ENCODE measurements at regions not wholly inside any gene's neighbourhood (a gene's known extent, or its start where the extent isn't known, plus 50 kb on each side); places are given as distances from the start of the nearest gene placed in this dataset.

- Histone ChIP-seq H3K27me3 (ENCODE audit: control insufficient read depth in 2 of 2, insufficient read depth in 2 of 2, low read length in 2 of 2) (no peaks in the 10 kb centered on the region), H3K4me3 (ENCODE audit: low read length in 2 of 2) (no peak overlapping the region), H3K4me1 (ENCODE audit: control insufficient read depth in 2 of 2, insufficient read depth in 2 of 2, low read length in 2 of 2) (no peaks in the 10 kb centered on the region), H3K9ac (ENCODE audit: low read depth in 1 of 2, low read length in 2 of 2) (no peak overlapping the region), H3K9me3 (ENCODE audit: control insufficient read depth in 2 of 2, low read length in 2 of 2) (peaks cover 0 to 2% of the 10 kb centered on the region in 2 donors), H3K36me3 (ENCODE audit: control insufficient read depth in 2 of 2, insufficient read depth in 2 of 2, low read length in 2 of 2) (no peaks in the 10 kb centered on the region), H3K27ac (ENCODE audit: low read depth in 2 of 2, low read length in 2 of 2) (no peak overlapping the region)
Observed at GRCh38 chr3:29077356-29077755, 203.5 kb upstream of the RBMS3 start.

- H3K4me1 ChIP-seq (ENCODE audit: control insufficient read depth in 2 of 2, insufficient read depth in 2 of 2, low read length in 2 of 2), result no peaks in the 10 kb centered on the region
- no peak overlapping the region for H3K4me3 ChIP-seq (ENCODE audit: low read length in 2 of 2)
- H3K27ac ChIP-seq (ENCODE audit: low read depth in 2 of 2, low read length in 2 of 2), result no peak overlapping the region
- no peaks in the 10 kb centered on the region for H3K36me3 ChIP-seq (ENCODE audit: control insufficient read depth in 2 of 2, insufficient read depth in 2 of 2, low read length in 2 of 2)
- no peak overlapping the region for H3K9ac ChIP-seq (ENCODE audit: low read depth in 1 of 2, low read length in 2 of 2)
- H3K9me3 ChIP-seq (ENCODE audit: control insufficient read depth in 2 of 2, low read length in 2 of 2), result peaks cover 0 to 2% of the 10 kb centered on the region in 2 donors
- no peaks in the 10 kb centered on the region for H3K27me3 ChIP-seq (ENCODE audit: control insufficient read depth in 2 of 2, insufficient read depth in 2 of 2, low read length in 2 of 2)
Observed at GRCh38 chr3:29079358-29079757, 201.5 kb upstream of the RBMS3 start.

- no peaks in the 10 kb centered on the region for H3K4me1 ChIP-seq (ENCODE audit: control insufficient read depth in 2 of 2, insufficient read depth in 2 of 2, low read length in 2 of 2)
- H3K9ac ChIP-seq (ENCODE audit: low read depth in 1 of 2, low read length in 2 of 2), result no peak overlapping the region
- H3K4me3 ChIP-seq (ENCODE audit: low read length in 2 of 2), result no peak overlapping the region
- no peaks in the 10 kb centered on the region for H3K36me3 ChIP-seq (ENCODE audit: control insufficient read depth in 2 of 2, insufficient read depth in 2 of 2, low read length in 2 of 2)
- no peak overlapping the region for H3K27ac ChIP-seq (ENCODE audit: low read depth in 2 of 2, low read length in 2 of 2)
- peaks cover 0 to 2% of the 10 kb centered on the region in 2 donors for H3K9me3 ChIP-seq (ENCODE audit: control insufficient read depth in 2 of 2, low read length in 2 of 2)
- no peaks in the 10 kb centered on the region for H3K27me3 ChIP-seq (ENCODE audit: control insufficient read depth in 2 of 2, insufficient read depth in 2 of 2, low read length in 2 of 2)
Observed at GRCh38 chr3:29080967-29081366, 199.9 kb upstream of the RBMS3 start.

- no peaks in the 10 kb centered on the region for H3K4me1 ChIP-seq (ENCODE audit: control insufficient read depth in 2 of 2, insufficient read depth in 2 of 2, low read length in 2 of 2)
- no peak overlapping the region for H3K27ac ChIP-seq (ENCODE audit: low read depth in 2 of 2, low read length in 2 of 2)
- peaks cover 0 to 2% of the 10 kb centered on the region in 2 donors for H3K9me3 ChIP-seq (ENCODE audit: control insufficient read depth in 2 of 2, low read length in 2 of 2)
- H3K36me3 ChIP-seq (ENCODE audit: control insufficient read depth in 2 of 2, insufficient read depth in 2 of 2, low read length in 2 of 2), result no peaks in the 10 kb centered on the region
- no peaks in the 10 kb centered on the region for H3K27me3 ChIP-seq (ENCODE audit: control insufficient read depth in 2 of 2, insufficient read depth in 2 of 2, low read length in 2 of 2)
- H3K4me3 ChIP-seq (ENCODE audit: low read length in 2 of 2), result no peak overlapping the region
- H3K9ac ChIP-seq (ENCODE audit: low read depth in 1 of 2, low read length in 2 of 2), result no peak overlapping the region
Observed at GRCh38 chr3:29083081-29083480, 197.8 kb upstream of the RBMS3 start.

- Histone ChIP-seq H3K27me3 (ENCODE audit: control insufficient read depth in 2 of 2, insufficient read depth in 2 of 2, low read length in 2 of 2) (no peaks in the 10 kb centered on the region), H3K27ac (ENCODE audit: low read depth in 2 of 2, low read length in 2 of 2) (no peak overlapping the region), H3K9me3 (ENCODE audit: control insufficient read depth in 2 of 2, low read length in 2 of 2) (peaks cover 0 to 2% of the 10 kb centered on the region in 2 donors), H3K4me1 (ENCODE audit: control insufficient read depth in 2 of 2, insufficient read depth in 2 of 2, low read length in 2 of 2) (no peaks in the 10 kb centered on the region), H3K4me3 (ENCODE audit: low read length in 2 of 2) (no peak overlapping the region), H3K9ac (ENCODE audit: low read depth in 1 of 2, low read length in 2 of 2) (no peak overlapping the region), H3K36me3 (ENCODE audit: control insufficient read depth in 2 of 2, insufficient read depth in 2 of 2, low read length in 2 of 2) (no peaks in the 10 kb centered on the region)
Observed at GRCh38 chr3:29083676-29084075, 197.2 kb upstream of the RBMS3 start.

- no peak overlapping the region for H3K4me3 ChIP-seq (ENCODE audit: low read length in 2 of 2)
- H3K27me3 ChIP-seq (ENCODE audit: control insufficient read depth in 2 of 2, insufficient read depth in 2 of 2, low read length in 2 of 2), result no peaks in the 10 kb centered on the region
- H3K9ac ChIP-seq (ENCODE audit: low read depth in 1 of 2, low read length in 2 of 2), result no peak overlapping the region
- no peaks in the 10 kb centered on the region for H3K9me3 ChIP-seq (ENCODE audit: control insufficient read depth in 2 of 2, low read length in 2 of 2)
- no peaks in the 10 kb centered on the region for H3K36me3 ChIP-seq (ENCODE audit: control insufficient read depth in 2 of 2, insufficient read depth in 2 of 2, low read length in 2 of 2)
- no peaks in the 10 kb centered on the region for H3K4me1 ChIP-seq (ENCODE audit: control insufficient read depth in 2 of 2, insufficient read depth in 2 of 2, low read length in 2 of 2)
- H3K27ac ChIP-seq (ENCODE audit: low read depth in 2 of 2, low read length in 2 of 2), result no peak overlapping the region
Observed at GRCh38 chr3:29088579-29088978, 192.3 kb upstream of the RBMS3 start.

GRCh38 chr3:29090912-29091597 lies 189.8 kb upstream of the RBMS3 start:
- Histone ChIP-seq H3K27me3 (ENCODE audit: control insufficient read depth in 2 of 2, insufficient read depth in 2 of 2, low read length in 2 of 2) (no peaks in the 10 kb centered on the region), H3K36me3 (ENCODE audit: control insufficient read depth in 2 of 2, insufficient read depth in 2 of 2, low read length in 2 of 2) (no peaks in the 10 kb centered on the region), H3K4me3 (ENCODE audit: low read length in 2 of 2) (no peak overlapping the region), H3K9ac (ENCODE audit: low read depth in 1 of 2, low read length in 2 of 2) (no peak overlapping the region), H3K9me3 (ENCODE audit: control insufficient read depth in 2 of 2, low read length in 2 of 2) (no peaks in the 10 kb centered on the region), H3K27ac (ENCODE audit: low read depth in 2 of 2, low read length in 2 of 2) (no peak overlapping the region), H3K4me1 (ENCODE audit: control insufficient read depth in 2 of 2, insufficient read depth in 2 of 2, low read length in 2 of 2) (no peaks in the 10 kb centered on the region)

GRCh38 chr3:29091599-29092189 lies 189.2 kb upstream of the RBMS3 start:
- H3K4me3 ChIP-seq (ENCODE audit: low read length in 2 of 2), result no peak overlapping the region

GRCh38 chr3:29092348-29092747 lies 188.5 kb upstream of the RBMS3 start:
- no peaks in the 10 kb centered on the region for H3K36me3 ChIP-seq (ENCODE audit: control insufficient read depth in 2 of 2, insufficient read depth in 2 of 2, low read length in 2 of 2)
- no peaks in the 10 kb centered on the region for H3K27me3 ChIP-seq (ENCODE audit: control insufficient read depth in 2 of 2, insufficient read depth in 2 of 2, low read length in 2 of 2)
- no peak overlapping the region for H3K4me3 ChIP-seq (ENCODE audit: low read length in 2 of 2)
- no peak overlapping the region for H3K27ac ChIP-seq (ENCODE audit: low read depth in 2 of 2, low read length in 2 of 2)
- H3K4me1 ChIP-seq (ENCODE audit: control insufficient read depth in 2 of 2, insufficient read depth in 2 of 2, low read length in 2 of 2), result no peaks in the 10 kb centered on the region
- no peak overlapping the region for H3K9ac ChIP-seq (ENCODE audit: low read depth in 1 of 2, low read length in 2 of 2)
- no peaks in the 10 kb centered on the region for H3K9me3 ChIP-seq (ENCODE audit: control insufficient read depth in 2 of 2, low read length in 2 of 2)

More at GRCh38 chr3:29091599-29092189, 189.2 kb upstream of the RBMS3 start:
- H3K36me3 ChIP-seq (ENCODE audit: control insufficient read depth in 2 of 2, insufficient read depth in 2 of 2, low read length in 2 of 2), result no peaks in the 10 kb centered on the region
- H3K4me1 ChIP-seq (ENCODE audit: control insufficient read depth in 2 of 2, insufficient read depth in 2 of 2, low read length in 2 of 2), result no peaks in the 10 kb centered on the region
- H3K9ac ChIP-seq (ENCODE audit: low read depth in 1 of 2, low read length in 2 of 2), result no peak overlapping the region
- no peaks in the 10 kb centered on the region for H3K27me3 ChIP-seq (ENCODE audit: control insufficient read depth in 2 of 2, insufficient read depth in 2 of 2, low read length in 2 of 2)
- no peaks in the 10 kb centered on the region for H3K9me3 ChIP-seq (ENCODE audit: control insufficient read depth in 2 of 2, low read length in 2 of 2)
- H3K27ac ChIP-seq (ENCODE audit: low read depth in 2 of 2, low read length in 2 of 2), result no peak overlapping the region

GRCh38 chr3:29099296-29099695 lies 181.6 kb upstream of the RBMS3 start:
- Histone ChIP-seq H3K9ac (ENCODE audit: low read depth in 1 of 2, low read length in 2 of 2) (no peak overlapping the region), H3K36me3 (ENCODE audit: control insufficient read depth in 2 of 2, insufficient read depth in 2 of 2, low read length in 2 of 2) (no peaks in the 10 kb centered on the region), H3K4me1 (ENCODE audit: control insufficient read depth in 2 of 2, insufficient read depth in 2 of 2, low read length in 2 of 2) (no peaks in the 10 kb centered on the region), H3K9me3 (ENCODE audit: control insufficient read depth in 2 of 2, low read length in 2 of 2) (no peaks in the 10 kb centered on the region), H3K27ac (ENCODE audit: low read depth in 2 of 2, low read length in 2 of 2) (no peak overlapping the region), H3K27me3 (ENCODE audit: control insufficient read depth in 2 of 2, insufficient read depth in 2 of 2, low read length in 2 of 2) (no peaks in the 10 kb centered on the region), H3K4me3 (ENCODE audit: low read length in 2 of 2) (no peak overlapping the region)
